Sciatic nerve (tissue), 2 donors: ENCODE measurements at regions not wholly inside any gene's neighbourhood (a gene's known extent, or its start where the extent isn't known, plus 50 kb on each side); places are given as distances from the start of the nearest gene placed in this dataset.

Experiments
- ATAC-seq: fragments of 200-7000 bp; cut with Tn5 transposase; one replicate; pipeline ENCODE4 v1.9.1; 2020; ENCODE audit warnings: mild to moderate bottlenecking, moderate library complexity
- DNase-seq: peaks from one replicate; pipeline ENCODE4 v3.0.0-alpha.2; 2020; ENCODE audit warnings: low spot score
- intact Hi-C: fragments of 100-400 bp; cut with DNase I; formaldehyde crosslinking; loops from one replicate; pipeline ENCODE4 v1.14.2; 2022
- donor health status: DM: no; HTN: no; CAD: no.
- donor health status: DM: no; HTN: no; CAD: no.

DNA sequence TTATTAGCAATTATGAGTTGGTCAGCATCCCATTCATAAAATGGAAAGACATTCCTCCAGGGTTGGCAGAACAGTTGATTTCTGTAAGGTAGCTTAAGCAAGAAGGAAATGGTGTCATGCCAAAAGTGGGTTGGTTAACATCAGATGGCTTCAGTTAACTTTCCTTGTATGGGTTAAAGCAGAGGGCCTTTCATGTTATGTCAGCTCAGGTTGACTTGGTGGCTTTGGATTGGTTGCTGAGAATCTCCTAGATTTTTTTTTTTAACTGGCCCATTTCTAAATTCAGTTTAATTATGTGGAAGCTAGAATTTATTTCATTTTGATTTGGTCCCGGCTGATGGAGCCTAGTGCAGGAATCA is 87.8 kb downstream of the BBS10 start:
- ATAC-seq (no peak), DNase-seq (no peak)
- intact Hi-C loops: no loop called here

GRCh38 chr12:76259660-76260389 is 88.4 kb downstream of the BBS10 start:
- DNase-seq (no peak), ATAC-seq (peak; percentile 38)
- intact Hi-C loops: no loop called here

- peak; percentile 22 for ATAC-seq
- intact Hi-C loops: no loop called here
- DNase-seq: no peak
These were observed 89.1 kb downstream of the BBS10 start for GRCh38 chr12:76259106-76259505.

- ATAC-seq: no peak
- intact Hi-C loops: no loop called here
These were observed 91.3 kb downstream of the BBS10 start for GRCh38 chr12:76256904-76257303.

DNA sequence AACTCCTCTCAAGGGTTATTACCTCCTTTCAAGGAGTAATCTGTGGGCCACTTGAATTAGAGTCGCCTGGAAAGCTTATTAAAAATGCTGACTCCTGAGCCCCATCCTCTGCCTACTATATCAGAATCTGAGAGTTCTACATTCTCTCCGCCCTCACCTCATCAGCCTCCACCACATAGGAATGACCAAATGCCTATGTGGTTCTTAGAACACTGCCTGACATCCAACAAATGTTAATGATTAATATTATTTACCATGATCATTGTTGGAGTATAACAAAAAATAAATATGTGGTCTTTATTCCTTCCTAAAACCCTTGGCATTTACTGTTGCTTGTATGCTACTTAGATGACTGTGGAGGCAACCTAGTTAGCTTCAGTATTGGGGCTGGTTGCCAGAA is 91.9 kb downstream of the BBS10 start:
- ATAC-seq (no peak), DNase-seq (no peak)
- intact Hi-C loops: no loop called here

More at GRCh38 chr12:76256904-76257303, 91.3 kb downstream of the BBS10 start:
- no peak for DNase-seq

DNA sequence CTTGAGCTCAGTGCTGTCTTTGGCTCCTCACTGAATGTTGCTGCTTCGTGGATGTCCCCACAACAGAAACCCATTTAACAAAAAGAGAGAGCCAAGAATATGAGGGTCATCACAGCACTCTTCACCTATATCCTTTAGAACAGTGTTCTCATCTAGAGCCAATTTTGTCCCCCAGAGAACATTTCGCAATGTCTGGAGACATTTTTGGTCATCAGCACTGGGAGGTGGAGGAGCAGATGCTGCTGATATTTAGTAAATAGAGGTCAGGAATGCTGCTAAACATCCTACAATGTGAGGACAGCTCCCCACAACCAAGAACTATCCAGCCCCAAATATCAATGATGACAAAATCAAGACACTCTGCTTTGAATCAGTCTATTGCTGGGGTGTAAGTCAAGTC is 92.5 kb downstream of the BBS10 start:
- intact Hi-C loops: no loop called here
- peak; percentile 42 for ATAC-seq
- no peak for DNase-seq

DNA sequence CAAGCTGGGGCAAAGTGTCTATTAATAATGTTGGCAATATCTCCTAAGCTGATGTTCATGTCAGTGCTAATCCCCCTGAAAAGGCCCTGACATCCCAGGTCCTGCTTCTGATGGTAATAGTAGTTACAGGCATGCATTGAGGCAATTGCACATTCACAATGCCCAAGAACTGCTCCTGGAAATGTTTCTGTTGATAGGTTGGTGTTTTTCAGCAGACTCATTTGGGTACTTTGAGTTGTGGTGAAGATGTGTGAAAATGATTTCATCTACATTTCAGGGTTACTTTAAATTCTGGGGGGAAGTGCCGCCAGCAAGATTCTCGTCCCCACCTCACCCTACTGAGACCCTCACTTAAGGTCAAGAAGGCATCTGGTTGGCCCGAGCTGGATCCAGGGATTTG is 92.9 kb downstream of the BBS10 start:
- DNase-seq: no peak
- intact Hi-C loops: no loop called here
- no peak for ATAC-seq

GRCh38 chr12:76252031-76252430 is 96.2 kb downstream of the BBS10 start:
- DNase-seq (no peak), ATAC-seq (no peak)
- intact Hi-C loops: no loop called here

DNA sequence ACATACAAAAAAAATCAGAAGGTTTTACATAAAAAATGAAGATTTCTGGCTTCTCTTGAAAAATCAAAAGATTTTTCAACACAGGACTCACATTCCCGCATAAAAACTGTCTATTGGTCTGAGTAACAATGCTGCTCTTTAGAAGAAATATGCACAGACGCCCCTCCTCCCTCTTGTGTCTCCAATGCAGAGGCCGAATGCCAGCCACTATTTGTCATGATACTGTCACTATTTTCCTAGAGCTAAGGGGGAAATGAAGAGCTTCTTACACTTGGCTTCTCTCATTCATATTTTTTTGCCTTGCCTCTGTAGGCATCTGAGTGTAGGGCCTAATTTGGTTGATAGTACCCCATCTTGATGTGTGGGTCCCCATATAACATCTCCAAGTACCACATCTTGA is 98.0 kb downstream of the BBS10 start:
- DNase-seq: no peak
- intact Hi-C loops: no loop called here
- ATAC-seq: no peak

- intact Hi-C loops: no loop called here
- no peak for ATAC-seq
- DNase-seq: no peak
These were observed 98.7 kb downstream of the BBS10 start for GRCh38 chr12:76249501-76249900.

GRCh38 chr12:76247992-76248391 is 100.2 kb downstream of the BBS10 start:
- no peak for ATAC-seq
- no peak for DNase-seq
- intact Hi-C loops: no loop called here

DNA sequence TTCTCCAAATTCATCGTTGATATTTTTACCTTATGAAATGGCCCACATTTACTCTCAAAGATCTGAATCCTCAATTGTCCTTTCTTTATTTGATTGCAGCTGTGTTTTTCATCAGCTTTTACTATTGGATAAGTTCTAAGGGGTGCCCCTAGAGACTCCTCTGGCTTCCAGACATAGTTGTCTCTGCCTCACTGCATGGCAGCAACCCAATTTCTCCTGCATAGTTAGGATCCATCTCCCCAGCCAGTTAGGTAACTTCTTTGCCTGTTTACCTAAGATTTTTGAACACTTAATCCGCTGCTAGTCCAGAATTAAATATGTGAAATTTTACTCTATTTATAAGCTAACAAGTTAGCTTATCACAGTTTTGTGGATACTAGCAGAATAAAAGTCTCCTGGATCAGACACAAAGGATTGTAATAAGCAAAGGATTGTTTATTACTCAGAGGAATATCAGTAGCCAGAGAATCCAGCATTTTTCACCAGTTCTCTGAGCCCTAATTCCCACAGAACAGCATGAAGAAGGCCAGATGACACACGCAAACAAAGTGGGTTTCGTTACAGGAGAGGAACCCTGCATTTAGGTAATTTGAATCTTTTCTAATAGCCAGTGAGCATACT is 101.1 kb downstream of the BBS10 start:
- intact Hi-C loops: no loop called here
- DNase-seq (no peak), ATAC-seq (peak; percentile 90)

GRCh38 chr12:76246611-76247010 is 101.6 kb downstream of the BBS10 start:
- no peak for ATAC-seq
- intact Hi-C loops: no loop called here
- DNase-seq: no peak

- no peak for ATAC-seq
These were observed 103.9 kb downstream of the BBS10 start for GRCh38 chr12:76244300-76244699.

GRCh38 chr12:76242813-76243550 is 105.2 kb downstream of the BBS10 start:
- intact Hi-C loops: no loop called here
- ATAC-seq: no peak
- DNase-seq: no peak

More at GRCh38 chr12:76244300-76244699, 103.9 kb downstream of the BBS10 start:
- DNase-seq: no peak
- intact Hi-C loops: no loop called here

GRCh38 chr12:76241371-76241770 is 106.8 kb downstream of the BBS10 start:
- DNase-seq (no peak), ATAC-seq (no peak)
- intact Hi-C loops: no loop called here

GRCh38 chr12:76240281-76240680 is 107.9 kb downstream of the BBS10 start:
- ATAC-seq (no peak), DNase-seq (no peak)

DNA sequence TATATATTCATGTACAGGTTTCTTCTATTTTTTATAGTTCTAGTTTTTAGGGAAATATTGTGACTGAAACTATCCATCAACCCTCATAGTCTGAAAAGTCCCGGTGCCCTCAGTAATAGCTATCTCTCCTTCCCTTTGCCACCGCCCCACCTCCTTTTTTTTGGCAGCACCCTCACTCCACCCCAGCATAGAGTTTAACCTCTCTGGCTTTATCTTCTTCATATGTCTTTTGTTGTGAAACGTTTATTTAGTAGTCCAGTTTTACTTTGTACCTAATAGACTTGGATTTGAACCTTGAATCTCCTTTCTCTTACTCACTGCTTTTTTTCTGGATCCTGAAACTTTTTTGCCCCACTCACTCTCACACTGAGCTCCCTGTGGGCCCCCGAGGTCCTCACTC is 109.5 kb downstream of the BBS10 start:
- DNase-seq (no peak), ATAC-seq (no peak)
- intact Hi-C loops: no loop called here

More at GRCh38 chr12:76240281-76240680, 107.9 kb downstream of the BBS10 start:
- intact Hi-C loops: no loop called here

- ATAC-seq: no peak
- intact Hi-C loops: no loop called here
These were observed 111.0 kb downstream of the BBS10 start for GRCh38 chr12:76237086-76237701.

GRCh38 chr12:76236640-76237039 is 111.6 kb downstream of the BBS10 start:
- intact Hi-C loops: no loop called here
- DNase-seq: no peak
- ATAC-seq: no peak

More at GRCh38 chr12:76237086-76237701, 111.0 kb downstream of the BBS10 start:
- DNase-seq: no peak
